LNCAP (cell line): ENCODE measurements at regions not wholly inside any gene's neighbourhood (a gene's known extent, or its start where the extent isn't known, plus 50 kb on each side); places are given as distances from the start of the nearest gene placed in this dataset.

Source experiments
- CTCF ChIP-seq: fragments of 450-650 bp; IDR thresholded peaks from 2 replicates; pipeline ENCODE4 v1.5.1; 2017; ENCODE audit warnings: mild to moderate bottlenecking

GRCh38 chr4:10977534-10977933 lies 293.0 kb upstream of the CLNK start:
- no peak for TF ChIP-seq CTCF

- no peak for TF ChIP-seq CTCF
Observed at GRCh38 chr4:10974371-10974770, 289.8 kb upstream of the CLNK start.

GRCh38 chr4:10973686-10974085 lies 289.1 kb upstream of the CLNK start:
- no peak for TF ChIP-seq CTCF

GRCh38 chr4:10971800-10972401 lies 287.3 kb upstream of the CLNK start:
- TF ChIP-seq CTCF: no peak

- no peak for TF ChIP-seq CTCF
Observed at GRCh38 chr4:10965196-10965595, 280.6 kb upstream of the CLNK start.

GRCh38 chr4:10963958-10964703 lies 279.6 kb upstream of the CLNK start:
- TF ChIP-seq CTCF: no peak

- no peak for TF ChIP-seq CTCF
Observed at GRCh38 chr4:10963241-10963640, 278.7 kb upstream of the CLNK start.
